NB4 (cell line): ENCODE measurements at regions not wholly inside any gene's neighbourhood (a gene's known extent, or its start where the extent isn't known, plus 50 kb on each side); places are given as distances from the start of the nearest gene placed in this dataset.

ENCODE experiments used
- CTCF ChIP-seq: IDR thresholded peaks from one replicate; pipeline ENCODE4 v1.5.1; 2012; ENCODE audit warnings: low read depth, low read length
- MAX ChIP-seq: IDR thresholded peaks from 2 replicates; pipeline ENCODE4 v1.6.1; 2011; ENCODE audit warnings: low read depth, low read length
- POLR2A ChIP-seq: IDR thresholded peaks from 2 replicates; pipeline ENCODE4 v1.6.1; 2011; ENCODE audit warnings: mild to moderate bottlenecking; ENCODE audit not compliant: insufficient read length; ENCODE audit errors: extremely low read depth

DNA sequence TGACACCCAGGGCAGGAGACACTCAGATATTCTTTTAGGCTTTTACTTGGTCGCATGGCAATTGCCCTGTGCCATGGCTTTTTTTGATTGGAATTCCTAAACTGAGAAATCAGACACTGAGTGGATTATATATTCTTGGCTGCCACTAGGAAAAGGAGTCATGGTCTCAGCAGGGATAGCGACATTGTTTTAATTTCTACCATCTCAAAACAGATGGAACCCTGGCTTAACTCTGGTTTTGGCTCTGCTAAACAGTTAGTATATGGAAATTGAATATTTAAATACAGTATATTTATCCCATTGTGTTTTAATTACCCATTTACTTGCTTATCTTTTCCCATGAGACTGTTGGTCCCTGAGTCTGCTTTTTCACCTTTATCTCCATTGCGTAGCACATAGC lies 84.0 kb downstream of the DACT1 start:
- no peak for TF ChIP-seq CTCF
- no peak for TF ChIP-seq POLR2A
- no peak for TF ChIP-seq MAX
